HuH-7.5 (cell line): ENCODE measurements at regions not wholly inside any gene's neighbourhood (a gene's known extent, or its start where the extent isn't known, plus 50 kb on each side); places are given as distances from the start of the nearest gene placed in this dataset.
"Not testable (repeated sequence)": the region's sequence is repeated elsewhere in the genome, so short reads cannot be mapped to it uniquely, and the experiment has no call there.

ENCODE experiments used
- DNase-seq: peaks from one replicate; pipeline ENCODE4 v3.0.0; 2011; ENCODE audit warnings: low spot score

GRCh38 chr12:102666176-102666575 is 185.8 kb upstream of the IGF1 start:
- not testable (repeated sequence) for DNase-seq

GRCh38 chr12:102659200-102659911 is 179.0 kb upstream of the IGF1 start:
- DNase-seq: no peak

GRCh38 chr12:102653406-102653805 is 173.0 kb upstream of the IGF1 start:
- no peak for DNase-seq

- no peak for DNase-seq
Observed at GRCh38 chr12:102652645-102653313, 172.4 kb upstream of the IGF1 start.

GRCh38 chr12:102645968-102646367 is 165.6 kb upstream of the IGF1 start:
- no peak for DNase-seq

- no peak for DNase-seq
Observed at GRCh38 chr12:102643879-102644575, 163.7 kb upstream of the IGF1 start.

GRCh38 chr12:102642199-102642598 is 161.8 kb upstream of the IGF1 start:
- no peak for DNase-seq

- not testable (repeated sequence) for DNase-seq
Observed at GRCh38 chr12:102640658-102641057, 160.3 kb upstream of the IGF1 start.

- DNase-seq: no peak
Observed at GRCh38 chr12:102638777-102639176, 158.4 kb upstream of the IGF1 start.

- DNase-seq: no peak
Observed at GRCh38 chr12:102633981-102634605, 153.7 kb upstream of the IGF1 start.

GRCh38 chr12:102631274-102631673 is 150.9 kb upstream of the IGF1 start:
- no peak for DNase-seq

GRCh38 chr12:102629262-102629888 is 149.0 kb upstream of the IGF1 start:
- no peak for DNase-seq

- DNase-seq: no peak
Observed at GRCh38 chr12:102625819-102626218, 145.5 kb upstream of the IGF1 start.

- DNase-seq: no peak
Observed at GRCh38 chr12:102622618-102623017, 142.3 kb upstream of the IGF1 start.

- DNase-seq: no peak
Observed at GRCh38 chr12:102618197-102618877, 138.0 kb upstream of the IGF1 start.

GRCh38 chr12:102616692-102617091 is 136.3 kb upstream of the IGF1 start:
- DNase-seq: no peak

GRCh38 chr12:102611995-102612394 is 131.6 kb upstream of the IGF1 start:
- no peak for DNase-seq

- no peak for DNase-seq
Observed at GRCh38 chr12:102609996-102610395, 129.6 kb upstream of the IGF1 start.

GRCh38 chr12:102603021-102603420 is 122.7 kb upstream of the IGF1 start:
- no peak for DNase-seq

GRCh38 chr12:102602521-102602920 is 122.2 kb upstream of the IGF1 start:
- no peak for DNase-seq

GRCh38 chr12:102601621-102602020 is 121.3 kb upstream of the IGF1 start:
- DNase-seq: no peak

- no peak for DNase-seq
Observed at GRCh38 chr12:102596687-102597086, 116.3 kb upstream of the IGF1 start.
